ENCODE measurements at regions not wholly inside any gene's neighbourhood (a gene's known extent, or its start where the extent isn't known, plus 50 kb on each side); places are given as distances from the start of the nearest gene placed in this dataset.

DNA sequence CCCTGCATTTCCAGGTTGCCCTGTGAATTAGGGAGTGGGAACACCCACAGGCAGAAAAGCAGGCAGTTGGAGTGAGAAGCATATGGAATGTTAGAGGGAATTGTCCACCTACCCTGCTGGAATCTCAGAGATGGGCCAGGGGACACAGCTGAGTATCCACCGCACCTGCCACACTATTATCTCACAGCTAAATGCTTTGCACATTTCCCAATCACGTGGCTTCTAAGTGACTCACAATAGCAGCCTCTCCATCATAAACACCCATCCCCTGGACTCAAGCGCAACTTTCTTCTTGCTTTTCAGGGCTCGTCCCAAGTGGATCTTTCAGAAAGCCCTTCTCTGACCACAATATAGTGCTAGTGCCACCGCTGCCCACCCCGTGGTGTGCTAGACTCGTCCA is 389.0 kb upstream of the LMCD1 start:
- DNase-seq (no peak), ATAC-seq (ENCODE audit: low FRiP score in 2 of 2) (no peak)
- Histone ChIP-seq H3K36me3 (no peaks in the 10 kb centered on the region), H3K4me1 (peaks cover 0 to 11% (median 5%) of the 10 kb centered on the region in 4 donors), H3K4me3 (no peak overlapping the region), H3K27ac (no peak overlapping the region), H3K9me3 (no peaks in the 10 kb centered on the region), H3K27me3 (no peaks in the 10 kb centered on the region)
- TF ChIP-seq, protein P1, sequence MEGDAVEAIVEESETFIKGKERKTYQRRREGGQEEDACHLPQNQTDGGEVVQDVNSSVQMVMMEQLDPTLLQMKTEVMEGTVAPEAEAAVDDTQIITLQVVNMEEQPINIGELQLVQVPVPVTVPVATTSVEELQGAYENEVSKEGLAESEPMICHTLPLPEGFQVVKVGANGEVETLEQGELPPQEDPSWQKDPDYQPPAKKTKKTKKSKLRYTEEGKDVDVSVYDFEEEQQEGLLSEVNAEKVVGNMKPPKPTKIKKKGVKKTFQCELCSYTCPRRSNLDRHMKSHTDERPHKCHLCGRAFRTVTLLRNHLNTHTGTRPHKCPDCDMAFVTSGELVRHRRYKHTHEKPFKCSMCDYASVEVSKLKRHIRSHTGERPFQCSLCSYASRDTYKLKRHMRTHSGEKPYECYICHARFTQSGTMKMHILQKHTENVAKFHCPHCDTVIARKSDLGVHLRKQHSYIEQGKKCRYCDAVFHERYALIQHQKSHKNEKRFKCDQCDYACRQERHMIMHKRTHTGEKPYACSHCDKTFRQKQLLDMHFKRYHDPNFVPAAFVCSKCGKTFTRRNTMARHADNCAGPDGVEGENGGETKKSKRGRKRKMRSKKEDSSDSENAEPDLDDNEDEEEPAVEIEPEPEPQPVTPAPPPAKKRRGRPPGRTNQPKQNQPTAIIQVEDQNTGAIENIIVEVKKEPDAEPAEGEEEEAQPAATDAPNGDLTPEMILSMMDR (IDR thresholded peaks at IDR 0.05) = no peak
- no peak for TF ChIP-seq EP300 (IDR thresholded peaks at IDR 0.05)
- no peak for TF ChIP-seq POLR2AphosphoS5 (IDR thresholded peaks at IDR 0.05)
- TF ChIP-seq POLR2A (IDR thresholded peaks at IDR 0.05) = no peak
- WGBS, 2 donors = 62 to 64% methylated on average over 7 of the region's 7 CpGs

DNA sequence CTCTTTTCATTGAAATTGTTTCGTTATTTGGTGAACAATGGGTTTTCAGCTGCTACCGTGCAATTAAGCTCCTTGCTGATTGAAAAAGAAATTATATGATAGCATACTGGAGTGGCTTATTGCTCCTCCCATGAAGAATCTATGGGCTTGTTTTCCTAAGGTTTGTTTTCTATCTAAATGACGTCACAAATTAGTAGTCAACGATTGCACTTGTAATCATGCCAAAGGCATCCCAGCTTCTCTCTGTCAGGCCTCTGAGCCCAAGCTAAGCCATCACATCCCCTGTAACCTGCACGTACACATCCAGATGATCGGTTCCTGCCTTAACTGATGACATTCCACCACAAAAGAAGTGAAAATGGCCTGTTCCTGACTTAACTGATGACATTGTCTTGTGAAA is 388.0 kb upstream of the LMCD1 start:
- H3K27me3 ChIP-seq = no peaks in the 10 kb centered on the region
- no peak overlapping the region for H3K27ac ChIP-seq
- H3K9me3 ChIP-seq = peaks cover 0 to 7% (median 2%) of the 10 kb centered on the region in 4 donors
- ATAC-seq (ENCODE audit: low FRiP score in 2 of 2) (no peak), DNase-seq (no peak)
- TF ChIP-seq POLR2A (IDR thresholded peaks at IDR 0.05) (no peak), POLR2AphosphoS5 (IDR thresholded peaks at IDR 0.05) (no peak), EP300 (IDR thresholded peaks at IDR 0.05) (no peak)
- TF ChIP-seq, protein P1 (IDR thresholded peaks at IDR 0.05) = no peak
- no peaks in the 10 kb centered on the region for H3K36me3 ChIP-seq
- H3K4me3 ChIP-seq = no peak overlapping the region
- H3K4me1 ChIP-seq = peaks cover 0 to 11% (median 5%) of the 10 kb centered on the region in 4 donors
- 75 to 85% methylated on average over 6 of the region's 6 CpGs for WGBS, 2 donors

DNA sequence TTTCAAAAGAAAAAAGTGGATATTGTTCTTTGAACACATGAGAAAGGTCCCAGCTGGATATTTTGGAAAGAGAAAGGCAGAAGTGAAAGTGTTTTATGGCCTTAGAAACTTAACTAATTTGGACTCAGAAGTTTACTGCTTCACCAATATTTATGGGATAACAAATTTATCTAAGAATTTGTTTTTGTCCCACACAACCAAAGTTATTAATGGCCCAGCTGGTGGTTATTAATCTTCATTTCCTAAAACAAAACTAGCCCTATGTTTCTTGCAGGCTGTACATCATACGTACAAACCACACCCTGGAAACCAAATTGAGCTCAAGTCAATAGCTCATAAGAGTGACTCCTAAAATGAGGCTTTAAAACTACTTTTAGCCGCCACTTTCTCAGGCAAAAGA is 372.9 kb upstream of the LMCD1 start:
- ATAC-seq (ENCODE audit: low FRiP score in 2 of 2) = no peak
- H3K36me3 ChIP-seq = no peaks in the 10 kb centered on the region
- H3K4me1 ChIP-seq = no peaks in the 10 kb centered on the region
- DNase-seq = no peak
- 27 to 35% methylated on average over 2 of the region's 2 CpGs for WGBS, 2 donors
- H3K4me3 ChIP-seq = no peak overlapping the region
- H3K9me3 ChIP-seq = no peaks in the 10 kb centered on the region
- no peak overlapping the region for H3K27ac ChIP-seq
- no peak for TF ChIP-seq EP300 (IDR thresholded peaks at IDR 0.05)
- no peak for TF ChIP-seq POLR2AphosphoS5 (IDR thresholded peaks at IDR 0.05)
- H3K27me3 ChIP-seq = no peaks in the 10 kb centered on the region

DNA sequence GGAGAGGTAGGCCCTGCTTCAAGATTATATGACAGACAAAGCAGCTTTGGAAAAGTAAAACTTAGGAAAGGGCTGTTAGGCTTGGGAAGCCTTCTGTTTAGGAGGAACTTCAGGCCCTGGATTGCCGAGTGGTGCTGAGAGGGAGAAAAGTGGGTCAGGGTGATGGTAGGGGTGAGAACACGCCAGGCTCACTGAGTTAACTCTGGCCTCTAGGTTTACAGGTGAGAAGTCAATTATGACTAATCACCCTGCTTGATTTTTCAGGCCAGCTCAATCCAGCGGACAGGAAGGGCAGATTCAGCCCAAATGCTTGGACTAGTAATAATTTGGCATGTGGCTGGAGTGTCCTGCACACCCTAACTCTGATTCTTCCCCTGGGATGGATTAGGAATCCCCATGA is 365.1 kb upstream of the LMCD1 start:
- Histone ChIP-seq H3K36me3 (no peaks in the 10 kb centered on the region), H3K27ac (no peak overlapping the region), H3K27me3 (no peaks in the 10 kb centered on the region), H3K9me3 (no peaks in the 10 kb centered on the region), H3K4me3 (no peak overlapping the region), H3K4me1 (no peaks in the 10 kb centered on the region)
- DNase-seq = no peak
- no peak for ATAC-seq (ENCODE audit: low FRiP score in 2 of 2)
- 65 to 81% methylated on average over 3 of the region's 3 CpGs for WGBS, 2 donors
- TF ChIP-seq EP300 (IDR thresholded peaks at IDR 0.05) (no peak), POLR2AphosphoS5 (IDR thresholded peaks at IDR 0.05) (no peak), POLR2A (IDR thresholded peaks at IDR 0.05) (no peak)
- TF ChIP-seq, protein P1 (IDR thresholded peaks at IDR 0.05) = no peak

DNA sequence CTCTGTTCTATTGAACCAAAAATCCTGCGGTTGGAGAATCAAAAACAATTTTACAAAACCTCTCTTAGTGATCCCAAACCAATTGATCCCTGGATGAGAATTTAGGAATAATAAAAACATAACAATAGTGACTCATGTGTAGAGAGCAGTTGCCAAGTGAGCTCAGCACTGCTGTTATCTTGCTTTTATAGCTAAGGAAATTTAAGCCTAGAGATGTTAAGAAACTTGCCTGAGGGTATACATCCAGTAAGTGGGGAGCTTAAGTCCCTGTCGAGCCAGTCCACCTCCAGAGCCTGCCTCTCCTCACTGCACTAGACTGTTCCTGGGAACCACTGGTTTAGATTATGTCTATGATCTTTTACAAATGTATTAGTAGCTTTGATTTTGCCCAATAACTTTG is 358.4 kb upstream of the LMCD1 start:
- no peak overlapping the region for H3K4me3 ChIP-seq
- no peaks in the 10 kb centered on the region for H3K36me3 ChIP-seq
- TF ChIP-seq EP300 (IDR thresholded peaks at IDR 0.05) (no peak), POLR2AphosphoS5 (IDR thresholded peaks at IDR 0.05) (no peak), POLR2A (IDR thresholded peaks at IDR 0.05) (no peak)
- TF ChIP-seq, protein P1 (IDR thresholded peaks at IDR 0.05) = no peak
- no peaks in the 10 kb centered on the region for H3K4me1 ChIP-seq
- ATAC-seq (ENCODE audit: low FRiP score in 2 of 2) = no peak
- no peak for DNase-seq
- 69% methylated on average over 2 of the region's 2 CpGs for WGBS, 2 donors
- no peak overlapping the region for H3K27ac ChIP-seq
- H3K9me3 ChIP-seq = no peaks in the 10 kb centered on the region
- H3K27me3 ChIP-seq = no peaks in the 10 kb centered on the region

Data from upper lobe of left lung (tissue), 6 donors.